ENCODE measurements at regions not wholly inside any gene's neighbourhood (a gene's known extent, or its start where the extent isn't known, plus 50 kb on each side); places are given as distances from the start of the nearest gene placed in this dataset.

- H3K9me3 ChIP-seq, result no peaks in the 10 kb centered on the region
- no peaks in the 10 kb centered on the region for H3K36me3 ChIP-seq
- intact Hi-C loops (cut with DNase I), result no loop called here
- no peaks in the 10 kb centered on the region for H3K27me3 ChIP-seq (replicated peaks; ENCODE audit: insufficient read depth)
- peak; percentile 17 for DNase-seq (ENCODE audit: low spot score)
- no peak overlapping the region for H3K4me3 ChIP-seq
- WGBS, result 45% methylated on average over 4 of the region's 4 CpGs
- H3K27ac ChIP-seq, result no peak overlapping the region
- no peaks in the 10 kb centered on the region for H3K4me1 ChIP-seq (replicated peaks)
- TF ChIP-seq CTCF (IDR thresholded peaks at IDR 0.05) (peak in 3 of 4 experiments; percentile 42 to 57 (median 46)), POLR2AphosphoS5 (IDR thresholded peaks at IDR 0.05) (no peak)
Observed at GRCh38 chr2:16487686-16488085, 177.9 kb downstream of the CYRIA start.

- TF ChIP-seq POLR2AphosphoS5 (IDR thresholded peaks at IDR 0.05), result no peak
- no peak for TF ChIP-seq CTCF (IDR thresholded peaks at IDR 0.05)
- TF ChIP-seq POLR2A (IDR thresholded peaks at IDR 0.05), result no peak
Observed at GRCh38 chr2:16485251-16485650, 180.4 kb downstream of the CYRIA start.

DNA sequence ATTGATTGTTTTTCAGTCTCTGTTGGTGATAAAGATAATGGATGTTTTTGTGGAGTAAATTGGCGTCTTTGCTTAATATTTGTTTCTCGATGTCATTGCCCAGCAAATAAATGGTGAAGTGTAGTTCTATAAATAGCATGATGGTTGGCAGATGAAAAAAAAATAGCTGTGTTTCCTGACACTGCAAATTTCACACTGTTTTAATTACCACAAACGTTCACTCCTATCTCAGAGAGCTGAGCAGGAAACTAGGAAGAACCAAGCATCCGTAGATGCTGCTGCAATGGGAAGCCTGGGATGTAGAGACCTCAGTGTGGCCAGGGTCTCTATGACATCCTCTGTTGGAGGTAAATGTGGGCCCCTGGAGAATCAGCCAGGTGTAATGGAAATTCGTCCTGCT lies 183.2 kb downstream of the CYRIA start:
- H3K27me3 ChIP-seq (replicated peaks; ENCODE audit: insufficient read depth), result no peaks in the 10 kb centered on the region
- no peak for DNase-seq (ENCODE audit: low spot score)
- H3K36me3 ChIP-seq, result no peaks in the 10 kb centered on the region
- intact Hi-C loops (cut with DNase I), result no loop called here
- no peaks in the 10 kb centered on the region for H3K4me1 ChIP-seq (replicated peaks)
- WGBS, result 62% methylated on average over 5 of the region's 5 CpGs
- TF ChIP-seq POLR2A (IDR thresholded peaks at IDR 0.05) (no peak), CTCF (IDR thresholded peaks at IDR 0.05) (no peak), POLR2AphosphoS5 (IDR thresholded peaks at IDR 0.05) (no peak)
- H3K4me3 ChIP-seq, result no peak overlapping the region
- H3K27ac ChIP-seq, result no peak overlapping the region
- no peaks in the 10 kb centered on the region for H3K9me3 ChIP-seq

More at GRCh38 chr2:16485251-16485650, 180.4 kb downstream of the CYRIA start:
- intact Hi-C loops (cut with DNase I), result no loop called here
- Histone ChIP-seq H3K4me1 (replicated peaks) (no peaks in the 10 kb centered on the region), H3K36me3 (no peaks in the 10 kb centered on the region), H3K27me3 (replicated peaks; ENCODE audit: insufficient read depth) (no peaks in the 10 kb centered on the region), H3K9me3 (no peaks in the 10 kb centered on the region), H3K4me3 (no peak overlapping the region), H3K27ac (no peak overlapping the region)
- 84% methylated on average over 2 of the region's 2 CpGs for WGBS
- DNase-seq (ENCODE audit: low spot score), result no peak

DNA sequence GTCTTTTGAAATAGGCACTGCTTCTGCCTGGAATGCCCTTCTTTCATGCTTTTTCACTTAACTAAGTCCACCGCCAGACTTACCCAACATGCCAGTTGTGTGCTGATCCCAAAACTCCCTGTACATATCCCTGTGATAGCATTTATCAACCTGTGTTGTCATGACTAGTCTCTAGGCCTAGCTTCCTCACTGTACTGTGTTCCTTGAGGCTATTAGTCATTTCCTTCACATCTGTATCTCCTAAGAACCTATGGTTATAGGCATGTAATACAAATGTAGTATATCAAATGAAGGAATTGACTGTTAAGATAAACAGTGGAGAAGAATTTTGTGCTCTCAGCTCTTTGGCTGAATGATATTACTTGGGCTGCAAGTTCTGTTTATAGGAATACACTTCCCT lies 184.3 kb downstream of the CYRIA start:
- Histone ChIP-seq H3K27me3 (replicated peaks; ENCODE audit: insufficient read depth) (peaks cover 4% of the 10 kb centered on the region), H3K9me3 (no peaks in the 10 kb centered on the region), H3K4me1 (replicated peaks) (no peaks in the 10 kb centered on the region), H3K27ac (no peak overlapping the region), H3K4me3 (no peak overlapping the region), H3K36me3 (no peaks in the 10 kb centered on the region)
- DNase-seq (ENCODE audit: low spot score), result no peak
- 96% methylated on average over 1 of the region's 1 CpG for WGBS
- intact Hi-C loops (cut with DNase I), result no loop called here
- TF ChIP-seq POLR2A (IDR thresholded peaks at IDR 0.05) (no peak), CTCF (IDR thresholded peaks at IDR 0.05) (no peak), POLR2AphosphoS5 (IDR thresholded peaks at IDR 0.05) (no peak)

- Histone ChIP-seq H3K4me3 (no peak overlapping the region), H3K27me3 (replicated peaks; ENCODE audit: insufficient read depth) (peaks cover 4% of the 10 kb centered on the region), H3K4me1 (replicated peaks) (no peaks in the 10 kb centered on the region), H3K27ac (no peak overlapping the region), H3K9me3 (no peaks in the 10 kb centered on the region), H3K36me3 (no peaks in the 10 kb centered on the region)
- DNase-seq (ENCODE audit: low spot score), result no peak
- TF ChIP-seq CTCF (IDR thresholded peaks at IDR 0.05) (no peak), POLR2A (IDR thresholded peaks at IDR 0.05) (no peak), POLR2AphosphoS5 (IDR thresholded peaks at IDR 0.05) (no peak)
- intact Hi-C loops (cut with DNase I), result no loop called here
Observed at GRCh38 chr2:16479721-16480120, 185.9 kb downstream of the CYRIA start.
